ENCODE measurements at regions not wholly inside any gene's neighbourhood (a gene's known extent, or its start where the extent isn't known, plus 50 kb on each side); places are given as distances from the start of the nearest gene placed in this dataset.

GRCh38 chr1:213584272-213584671, 403.5 kb upstream of the PROX1 start:
- Histone ChIP-seq H3K79me2 (ENCODE audit: insufficient read depth, low read length) (no peaks in the 10 kb centered on the region), H2AFZ (ENCODE audit: low read length) (no peak overlapping the region), H3K27me3 (ENCODE audit: insufficient read depth, low read length) (no peaks in the 10 kb centered on the region), H4K20me1 (ENCODE audit: insufficient read depth, low read length) (no peaks in the 10 kb centered on the region), H3K9me2 (ENCODE audit: low read depth, low read length) (no peaks in the 10 kb centered on the region), H3K9ac (ENCODE audit: low read length) (no peak overlapping the region), H3K9me3 (ENCODE audit: low read length) (no peaks in the 10 kb centered on the region), H3K36me3 (ENCODE audit: insufficient read depth, low read length) (no peaks in the 10 kb centered on the region), H3K4me2 (ENCODE audit: low read length) (no peak overlapping the region), H3K27ac (ENCODE audit: low read depth, low read length, poor library complexity, severe bottlenecking) (no peak overlapping the region), H3K4me3 (ENCODE audit: low read depth, low read length, poor library complexity, severe bottlenecking) (no peak overlapping the region), H3K4me1 (ENCODE audit: insufficient read depth, low read length, severe bottlenecking) (no peaks in the 10 kb centered on the region), H3F3A (ENCODE audit: insufficient read depth, low read length) (no peaks in the 10 kb centered on the region)
- no peak for TF ChIP-seq EZH2 (IDR thresholded peaks at IDR 0.05; ENCODE audit: borderline replicate concordance, low read length)

GRCh38 chr1:213585402-213585801, 402.4 kb upstream of the PROX1 start:
- no peaks in the 10 kb centered on the region for H3K9me2 ChIP-seq (ENCODE audit: low read depth, low read length)
- no peak for TF ChIP-seq CTCF (IDR thresholded peaks at IDR 0.05; ENCODE audit: low read length)
- TF ChIP-seq EZH2 (IDR thresholded peaks at IDR 0.05; ENCODE audit: borderline replicate concordance, low read length), result no peak
- H3K4me1 ChIP-seq (ENCODE audit: insufficient read depth, low read length, severe bottlenecking), result no peaks in the 10 kb centered on the region
- H3K36me3 ChIP-seq (ENCODE audit: insufficient read depth, low read length), result no peaks in the 10 kb centered on the region
- no peaks in the 10 kb centered on the region for H4K20me1 ChIP-seq (ENCODE audit: insufficient read depth, low read length)
- no peaks in the 10 kb centered on the region for H3K27me3 ChIP-seq (ENCODE audit: insufficient read depth, low read length)
- no peak overlapping the region for H3K4me2 ChIP-seq (ENCODE audit: low read length)
- no peak overlapping the region for H3K9ac ChIP-seq (ENCODE audit: low read length)
- no peak overlapping the region for H3K27ac ChIP-seq (ENCODE audit: low read depth, low read length, poor library complexity, severe bottlenecking)
- H3K9me3 ChIP-seq (ENCODE audit: low read length), result no peaks in the 10 kb centered on the region
- H2AFZ ChIP-seq (ENCODE audit: low read length), result no peak overlapping the region
- H3F3A ChIP-seq (ENCODE audit: insufficient read depth, low read length), result no peaks in the 10 kb centered on the region
- H3K79me2 ChIP-seq (ENCODE audit: insufficient read depth, low read length), result no peaks in the 10 kb centered on the region
- no peak overlapping the region for H3K4me3 ChIP-seq (ENCODE audit: low read depth, low read length, poor library complexity, severe bottlenecking)

GRCh38 chr1:213585959-213586586, 401.7 kb upstream of the PROX1 start:
- Histone ChIP-seq H3K9ac (ENCODE audit: low read length) (no peak overlapping the region), H3F3A (ENCODE audit: insufficient read depth, low read length) (no peaks in the 10 kb centered on the region), H4K20me1 (ENCODE audit: insufficient read depth, low read length) (no peaks in the 10 kb centered on the region), H3K9me2 (ENCODE audit: low read depth, low read length) (no peaks in the 10 kb centered on the region), H2AFZ (ENCODE audit: low read length) (no peak overlapping the region), H3K79me2 (ENCODE audit: insufficient read depth, low read length) (no peaks in the 10 kb centered on the region), H3K4me3 (ENCODE audit: low read depth, low read length, poor library complexity, severe bottlenecking) (no peak overlapping the region), H3K36me3 (ENCODE audit: insufficient read depth, low read length) (no peaks in the 10 kb centered on the region), H3K9me3 (ENCODE audit: low read length) (no peaks in the 10 kb centered on the region), H3K4me2 (ENCODE audit: low read length) (no peak overlapping the region), H3K27me3 (ENCODE audit: insufficient read depth, low read length) (no peaks in the 10 kb centered on the region), H3K27ac (ENCODE audit: low read depth, low read length, poor library complexity, severe bottlenecking) (no peak overlapping the region), H3K4me1 (ENCODE audit: insufficient read depth, low read length, severe bottlenecking) (no peaks in the 10 kb centered on the region)
- TF ChIP-seq CTCF (IDR thresholded peaks at IDR 0.05; ENCODE audit: low read length) (no peak), EZH2 (IDR thresholded peaks at IDR 0.05; ENCODE audit: borderline replicate concordance, low read length) (no peak)

- Histone ChIP-seq H3K9me3 (ENCODE audit: low read length) (no peaks in the 10 kb centered on the region), H4K20me1 (ENCODE audit: insufficient read depth, low read length) (no peaks in the 10 kb centered on the region), H3K9ac (ENCODE audit: low read length) (no peak overlapping the region), H3K36me3 (ENCODE audit: insufficient read depth, low read length) (no peaks in the 10 kb centered on the region), H3K79me2 (ENCODE audit: insufficient read depth, low read length) (no peaks in the 10 kb centered on the region), H3K27me3 (ENCODE audit: insufficient read depth, low read length) (no peaks in the 10 kb centered on the region), H3K27ac (ENCODE audit: low read depth, low read length, poor library complexity, severe bottlenecking) (no peak overlapping the region), H3K4me1 (ENCODE audit: insufficient read depth, low read length, severe bottlenecking) (no peaks in the 10 kb centered on the region), H3K4me2 (ENCODE audit: low read length) (no peak overlapping the region), H2AFZ (ENCODE audit: low read length) (no peak overlapping the region), H3F3A (ENCODE audit: insufficient read depth, low read length) (no peaks in the 10 kb centered on the region), H3K9me2 (ENCODE audit: low read depth, low read length) (no peaks in the 10 kb centered on the region), H3K4me3 (ENCODE audit: low read depth, low read length, poor library complexity, severe bottlenecking) (no peak overlapping the region)
- no peak for TF ChIP-seq EZH2 (IDR thresholded peaks at IDR 0.05; ENCODE audit: borderline replicate concordance, low read length)
- no peak for TF ChIP-seq CTCF (IDR thresholded peaks at IDR 0.05; ENCODE audit: low read length)
Measured at GRCh38 chr1:213586587-213586972, 401.2 kb upstream of the PROX1 start.

Data from OCI-LY1 (cell line).